HEK293T (cell line): ENCODE measurements at regions not wholly inside any gene's neighbourhood (a gene's known extent, or its start where the extent isn't known, plus 50 kb on each side); places are given as distances from the start of the nearest gene placed in this dataset.
"Not testable (repeated sequence)": the region's sequence is repeated elsewhere in the genome, so short reads cannot be mapped to it uniquely, and the experiment has no call there.

Experiments used
- CTCF ChIA-PET: fragments of 350-600 bp; formaldehyde crosslinking; extraction: SDS; loops from one replicate; lab custom pipeline; 2021; ENCODE audit warnings: antibody characterized with exemption, inconsistent platforms; lab: Yijun Ruan, JAX
- POLR2A ChIA-PET: fragments of 350-600 bp; formaldehyde crosslinking; extraction: SDS; loops from one replicate; lab custom pipeline; 2020; ENCODE audit warnings: antibody characterized with exemption, inconsistent platforms; lab: Yijun Ruan, JAX
- DNase-seq: peaks from one replicate; pipeline ENCODE4 v3.0.0; 2012; ENCODE audit warnings: mixed read lengths; ENCODE audit errors: extremely low spot score
- ARNT ChIP-seq: fragments of 450-650 bp; IDR thresholded peaks from 2 replicates; pipeline ENCODE4 v1.6.1; 2017; ENCODE audit warnings: mild to moderate bottlenecking
- BHLHE40 ChIP-seq: fragments of 450-650 bp; IDR thresholded peaks from 2 replicates; pipeline ENCODE4 v1.6.1; 2016; ENCODE audit warnings: mild to moderate bottlenecking, moderate library complexity, borderline replicate concordance
- CTBP1 ChIP-seq: fragments of 450-650 bp; IDR thresholded peaks from 2 replicates; pipeline ENCODE4 v1.6.1; 2016; ENCODE audit warnings: borderline replicate concordance
- ELF4 ChIP-seq: fragments of 450-650 bp; IDR thresholded peaks from 2 replicates; pipeline ENCODE4 v1.6.1; 2017; ENCODE audit warnings: antibody characterized with exemption
- FOXA1 ChIP-seq: fragments of 450-650 bp; IDR thresholded peaks from 2 replicates; pipeline ENCODE4 v1.6.1; 2016; ENCODE audit warnings: mild to moderate bottlenecking
- FOXK2 ChIP-seq: fragments of 450-650 bp; IDR thresholded peaks from 2 replicates; pipeline ENCODE4 v1.6.1; 2016; ENCODE audit warnings: mild to moderate bottlenecking
- FOXM1 ChIP-seq: fragments of 450-650 bp; IDR thresholded peaks from 2 replicates; pipeline ENCODE4 v1.6.1; 2017; ENCODE audit warnings: mild to moderate bottlenecking, borderline replicate concordance
- HDGF ChIP-seq: fragments of 450-650 bp; IDR thresholded peaks from 2 replicates; pipeline ENCODE4 v1.6.1; 2017; ENCODE audit warnings: antibody characterized with exemption, borderline replicate concordance
- L3MBTL2 ChIP-seq: fragments of 450-650 bp; conservative IDR thresholded peaks from 2 replicates; pipeline ENCODE4 v1.6.1; 2016; ENCODE audit warnings: mild to moderate bottlenecking
- LEF1 ChIP-seq: fragments of 450-650 bp; IDR thresholded peaks from 2 replicates; pipeline ENCODE4 v1.6.1; 2017; ENCODE audit warnings: mild to moderate bottlenecking, borderline replicate concordance
- NFRKB ChIP-seq: fragments of 450-650 bp; IDR thresholded peaks from 2 replicates; pipeline ENCODE4 v1.6.1; 2016; ENCODE audit warnings: mild to moderate bottlenecking, moderate library complexity
- PKNOX1 ChIP-seq: fragments of 450-650 bp; IDR thresholded peaks from 2 replicates; pipeline ENCODE4 v1.6.1; 2016
- SP1 ChIP-seq: fragments of 450-650 bp; IDR thresholded peaks from 2 replicates; pipeline ENCODE4 v1.6.1; 2017
- SUZ12 ChIP-seq: fragments of 450-650 bp; IDR thresholded peaks from 2 replicates; pipeline ENCODE4 v1.6.1; 2016; ENCODE audit warnings: mild to moderate bottlenecking
- TARDBP ChIP-seq: fragments of 450-650 bp; IDR thresholded peaks from 2 replicates; pipeline ENCODE4 v1.6.1; 2016
- ZNF384 ChIP-seq: fragments of 450-650 bp; IDR thresholded peaks from 2 replicates; pipeline ENCODE4 v1.6.1; 2016

GRCh38 chr2:150260636-150261035 lies 226.8 kb downstream of the RND3 start:
- ChIA-PET POLR2A (no interaction called here), CTCF (no interaction called here)

GRCh38 chr2:150259746-150260145 lies 227.7 kb downstream of the RND3 start:
- POLR2A ChIA-PET: no interaction called here
- CTCF ChIA-PET: no interaction called here
- TF ChIP-seq BHLHE40: no peak
- no peak for TF ChIP-seq FOXM1
- no peak for TF ChIP-seq LEF1
- no peak for TF ChIP-seq FOXK2
- no peak for TF ChIP-seq FOXA1
- TF ChIP-seq CTBP1: no peak
- no peak for TF ChIP-seq ARNT
- no peak for TF ChIP-seq ZNF384
- no peak for TF ChIP-seq TARDBP
- no peak for TF ChIP-seq L3MBTL2
- no peak for TF ChIP-seq SP1
- no peak for DNase-seq

More at GRCh38 chr2:150260636-150261035, 226.8 kb downstream of the RND3 start:
- no peak for TF ChIP-seq SP1
- TF ChIP-seq FOXA1: no peak
- TF ChIP-seq FOXK2: no peak
- no peak for TF ChIP-seq NFRKB
- TF ChIP-seq BHLHE40: no peak
- TF ChIP-seq L3MBTL2: no peak
- TF ChIP-seq CTBP1: no peak
- TF ChIP-seq LEF1: no peak
- no peak for TF ChIP-seq SUZ12
- no peak for TF ChIP-seq PKNOX1
- no peak for TF ChIP-seq TARDBP
- no peak for TF ChIP-seq ARNT
- TF ChIP-seq HDGF: no peak
- DNase-seq: no peak

GRCh38 chr2:150258781-150259307 lies 228.6 kb downstream of the RND3 start:
- ChIA-PET POLR2A (no interaction called here), CTCF (no interaction called here)
- TF ChIP-seq BHLHE40 (no peak), FOXK2 (no peak), SP1 (no peak), L3MBTL2 (no peak), NFRKB (no peak), FOXM1 (no peak), ZNF384 (no peak), LEF1 (no peak), FOXA1 (no peak)
- no peak for DNase-seq

- no peak for DNase-seq
- ChIA-PET CTCF (no interaction called here), POLR2A (no interaction called here)
- no peak for TF ChIP-seq ARNT
- no peak for TF ChIP-seq FOXM1
- no peak for TF ChIP-seq L3MBTL2
- no peak for TF ChIP-seq BHLHE40
- TF ChIP-seq SP1: no peak
- no peak for TF ChIP-seq LEF1
- no peak for TF ChIP-seq SUZ12
- TF ChIP-seq TARDBP: no peak
- no peak for TF ChIP-seq PKNOX1
- no peak for TF ChIP-seq CTBP1
- no peak for TF ChIP-seq FOXA1
- no peak for TF ChIP-seq NFRKB
- no peak for TF ChIP-seq HDGF
- TF ChIP-seq ELF4: no peak
- TF ChIP-seq FOXK2: no peak
- TF ChIP-seq ZNF384: no peak
These were observed 230.7 kb downstream of the RND3 start for GRCh38 chr2:150256736-150257135.

- DNase-seq: no peak
- CTCF ChIA-PET: no interaction called here
- TF ChIP-seq PKNOX1 (no peak), FOXK2 (no peak)
- POLR2A ChIA-PET: no interaction called here
These were observed 231.9 kb downstream of the RND3 start for GRCh38 chr2:150255528-150255927.

- CTCF ChIA-PET, POLR2A ChIA-PET, DNase-seq: not testable (repeated sequence)
These were observed 237.7 kb downstream of the RND3 start for GRCh38 chr2:150249735-150250134.

- DNase-seq: no peak
- CTCF ChIA-PET: no interaction called here
- TF ChIP-seq ARNT: no peak
- no peak for TF ChIP-seq NFRKB
- no peak for TF ChIP-seq L3MBTL2
- no peak for TF ChIP-seq HDGF
- no peak for TF ChIP-seq ZNF384
- no peak for TF ChIP-seq BHLHE40
- no peak for TF ChIP-seq FOXK2
- TF ChIP-seq CTBP1: no peak
- no peak for TF ChIP-seq PKNOX1
- no peak for TF ChIP-seq LEF1
- no peak for TF ChIP-seq FOXM1
- TF ChIP-seq SUZ12: no peak
- TF ChIP-seq ELF4: no peak
- no peak for TF ChIP-seq SP1
- no peak for TF ChIP-seq TARDBP
- no peak for TF ChIP-seq FOXA1
- POLR2A ChIA-PET: no interaction called here
These were observed 240.0 kb downstream of the RND3 start for GRCh38 chr2:150247481-150247880.
